Breast epithelium (tissue), 4 donors: ENCODE measurements at regions not wholly inside any gene's neighbourhood (a gene's known extent, or its start where the extent isn't known, plus 50 kb on each side); places are given as distances from the start of the nearest gene placed in this dataset.

Experiments
- DNase-seq, 2 donors: peaks; one replicate each; pipeline ENCODE4 v3.0.0-alpha.2; 2019; ENCODE audit warnings: low spot score in 2 of 2
- H3K27ac ChIP-seq, 2 donors: fragments of 200-600 bp; sonication (generic) in 1 of 2; one replicate each; pipeline ENCODE4 v1.5.1; 2016 to 2019; ENCODE audit warnings: mild to moderate bottlenecking in 1 of 2
- H3K27me3 ChIP-seq, 2 donors: fragments of 200-600 bp; sonication (generic) in 1 of 2; one replicate each; pipeline versions ENCODE4 v1.5.1 to v1.6.0; 2017 to 2019; ENCODE audit warnings: control low read depth in 1 of 2, mild to moderate bottlenecking in 1 of 2
- H3K36me3 ChIP-seq: fragments of 200-600 bp; one replicate; pipeline ENCODE4 v1.5.1; 2019
- H3K4me1 ChIP-seq, 2 donors: fragments of 200-600 bp; sonication (generic); one replicate each; pipeline ENCODE4 v1.5.1; 2016 to 2019; ENCODE audit warnings: control low read depth in 1 of 2
- H3K4me3 ChIP-seq, 3 donors: fragments of 200-600 bp; sonication (generic); 1 replicate in 2 of 3; 2 replicates in 1 of 3; pipeline ENCODE4 v1.5.1; 2016 to 2019; ENCODE audit warnings: mild to moderate bottlenecking in 3 of 3, moderate library complexity in 2 of 3
- H3K9me3 ChIP-seq, 2 donors: fragments of 200-600 bp; sonication (generic) in 1 of 2; one replicate each; pipeline ENCODE4 v1.5.1; 2016 to 2019; ENCODE audit warnings: control low read depth in 1 of 2
- POLR2A ChIP-seq: fragments of 450-650 bp; IDR thresholded peaks from one replicate; pipeline ENCODE4 v1.6.1; 2016; ENCODE audit warnings: antibody characterized with exemption, mild to moderate bottlenecking, moderate library complexity
- POLR2AphosphoS5 ChIP-seq, 3 donors: sonication (generic); formaldehyde crosslinking; IDR thresholded peaks; one replicate each; pipeline ENCODE4 v1.6.1; 2017; ENCODE audit warnings: antibody characterized with exemption in 3 of 3
- intact Hi-C: fragments of 100-400 bp; cut with DNase I; formaldehyde crosslinking; loops from one replicate; pipeline ENCODE4 v1.15.1; 2023; ENCODE audit warnings: low total_unique reads
- TF ChIP-seq, protein P1 (sequence below), 3 donors: fragments of 450-650 bp; IDR thresholded peaks; one replicate each; pipeline ENCODE4 v1.5.1; 2016 to 2017; ENCODE audit warnings: antibody characterized with exemption in 3 of 3, mild to moderate bottlenecking in 3 of 3, moderate library complexity in 3 of 3

DNA sequence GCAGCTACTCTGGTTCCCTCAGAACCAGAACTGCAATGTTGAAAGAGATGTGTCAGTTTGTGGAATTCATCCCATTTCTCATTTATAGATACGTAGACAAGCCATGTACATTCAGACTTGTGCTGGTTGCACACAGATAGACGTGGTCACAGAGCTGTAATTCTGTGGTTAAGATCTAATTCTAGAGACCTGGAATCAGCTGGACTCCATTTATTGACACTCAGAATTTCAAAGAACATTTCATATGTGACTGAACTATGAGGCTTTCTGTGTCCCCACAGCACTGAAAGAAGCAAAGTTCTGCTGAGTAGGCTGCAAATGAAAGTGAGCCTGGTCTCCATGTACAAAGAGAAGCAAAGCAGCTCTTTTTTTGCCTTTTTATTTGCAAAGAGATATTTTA, 220.2 kb upstream of the NAV3 start:
- intact Hi-C loops: no loop called here
- Histone ChIP-seq H3K27me3 (no peaks in the 10 kb centered on the region), H3K27ac (no peak overlapping the region), H3K4me3 (no peak overlapping the region), H3K9me3 (no peaks in the 10 kb centered on the region), H3K36me3 (no peaks in the 10 kb centered on the region), H3K4me1 (no peaks in the 10 kb centered on the region)
- TF ChIP-seq POLR2A (no peak), POLR2AphosphoS5 (IDR thresholded peaks at IDR 0.05) (no peak)
- TF ChIP-seq, protein P1, sequence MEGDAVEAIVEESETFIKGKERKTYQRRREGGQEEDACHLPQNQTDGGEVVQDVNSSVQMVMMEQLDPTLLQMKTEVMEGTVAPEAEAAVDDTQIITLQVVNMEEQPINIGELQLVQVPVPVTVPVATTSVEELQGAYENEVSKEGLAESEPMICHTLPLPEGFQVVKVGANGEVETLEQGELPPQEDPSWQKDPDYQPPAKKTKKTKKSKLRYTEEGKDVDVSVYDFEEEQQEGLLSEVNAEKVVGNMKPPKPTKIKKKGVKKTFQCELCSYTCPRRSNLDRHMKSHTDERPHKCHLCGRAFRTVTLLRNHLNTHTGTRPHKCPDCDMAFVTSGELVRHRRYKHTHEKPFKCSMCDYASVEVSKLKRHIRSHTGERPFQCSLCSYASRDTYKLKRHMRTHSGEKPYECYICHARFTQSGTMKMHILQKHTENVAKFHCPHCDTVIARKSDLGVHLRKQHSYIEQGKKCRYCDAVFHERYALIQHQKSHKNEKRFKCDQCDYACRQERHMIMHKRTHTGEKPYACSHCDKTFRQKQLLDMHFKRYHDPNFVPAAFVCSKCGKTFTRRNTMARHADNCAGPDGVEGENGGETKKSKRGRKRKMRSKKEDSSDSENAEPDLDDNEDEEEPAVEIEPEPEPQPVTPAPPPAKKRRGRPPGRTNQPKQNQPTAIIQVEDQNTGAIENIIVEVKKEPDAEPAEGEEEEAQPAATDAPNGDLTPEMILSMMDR (IDR thresholded peaks at IDR 0.05): no peak
- DNase-seq: no peak

DNA sequence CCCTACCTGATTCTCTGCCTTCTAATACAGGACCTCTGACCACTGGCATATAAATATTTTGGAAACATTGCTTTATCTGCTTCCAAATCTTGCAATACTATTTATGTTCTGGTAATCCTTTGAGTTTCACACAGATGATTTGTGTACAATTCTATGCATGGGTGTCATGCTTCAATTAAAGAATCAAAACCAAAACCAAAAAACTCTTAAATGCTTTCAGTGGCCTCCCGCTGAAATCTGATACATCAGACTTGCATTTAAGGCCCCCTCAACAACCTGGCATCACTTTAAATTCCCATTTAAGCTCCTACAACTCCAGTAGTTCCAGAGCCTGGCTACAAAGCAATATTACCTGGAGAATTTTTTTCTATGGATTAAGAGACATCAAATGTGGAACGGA, 221.7 kb upstream of the NAV3 start:
- H3K4me3 ChIP-seq: no peak overlapping the region
- no peaks in the 10 kb centered on the region for H3K9me3 ChIP-seq
- no peaks in the 10 kb centered on the region for H3K4me1 ChIP-seq
- H3K27me3 ChIP-seq: no peaks in the 10 kb centered on the region
- TF ChIP-seq, protein P1 (IDR thresholded peaks at IDR 0.05): no peak
- no peak for TF ChIP-seq POLR2AphosphoS5 (IDR thresholded peaks at IDR 0.05)
- intact Hi-C loops: no loop called here
- no peak for DNase-seq
- H3K27ac ChIP-seq: no peak overlapping the region
- no peaks in the 10 kb centered on the region for H3K36me3 ChIP-seq

DNA sequence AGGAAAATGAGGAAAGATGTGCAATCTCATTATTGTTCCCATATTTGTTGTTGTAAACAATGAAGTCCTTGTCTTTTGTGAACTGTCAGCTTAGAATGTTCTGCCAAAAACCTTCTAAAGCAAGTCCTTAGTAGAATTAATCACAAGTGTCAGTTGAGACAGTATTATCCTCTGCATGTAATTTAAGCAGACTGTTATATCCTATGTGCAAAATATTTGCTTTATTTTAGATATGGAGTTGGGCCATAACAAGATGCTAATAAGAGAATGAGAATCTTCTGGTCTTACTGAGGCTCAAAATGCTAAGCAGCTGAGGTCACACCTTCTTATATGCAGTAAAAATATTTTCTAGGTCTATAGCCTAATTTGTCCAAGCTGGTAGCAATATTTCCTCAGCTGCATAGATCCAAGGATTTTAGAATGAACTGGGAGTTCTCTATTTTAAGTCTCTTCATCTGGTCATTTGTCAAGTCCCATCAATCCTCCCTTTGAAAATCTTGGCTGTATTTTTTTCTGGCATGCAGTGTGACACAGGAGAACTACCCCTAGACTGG, 222.3 kb upstream of the NAV3 start:
- no peak overlapping the region for H3K4me3 ChIP-seq
- H3K9me3 ChIP-seq: no peaks in the 10 kb centered on the region
- no peaks in the 10 kb centered on the region for H3K27me3 ChIP-seq
- no peak overlapping the region for H3K27ac ChIP-seq
- no peak for DNase-seq
- no peak for TF ChIP-seq POLR2A
- TF ChIP-seq POLR2AphosphoS5 (IDR thresholded peaks at IDR 0.05): no peak
- TF ChIP-seq, protein P1 (IDR thresholded peaks at IDR 0.05): no peak
- intact Hi-C loops: no loop called here
- H3K4me1 ChIP-seq: no peaks in the 10 kb centered on the region
- no peaks in the 10 kb centered on the region for H3K36me3 ChIP-seq

DNA sequence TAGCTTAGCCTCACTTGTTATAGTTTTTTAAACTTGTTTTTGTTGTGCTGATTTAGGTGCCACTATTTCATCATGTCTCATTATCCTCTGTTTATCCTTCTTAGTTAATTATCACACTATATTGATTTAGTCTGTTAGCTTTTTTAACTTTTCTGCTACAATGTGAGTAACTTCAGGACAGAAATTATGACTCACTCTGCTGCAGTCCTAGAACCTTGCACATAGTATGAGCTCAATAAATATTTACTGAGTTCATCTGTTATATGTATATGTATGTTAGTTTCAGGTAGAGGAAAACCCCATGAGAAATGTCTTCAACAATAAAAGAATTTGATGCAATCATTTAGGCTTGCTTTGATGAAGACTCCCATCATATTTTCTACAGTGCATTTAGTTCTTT, 224.3 kb upstream of the NAV3 start:
- intact Hi-C loops: no loop called here
- Histone ChIP-seq H3K9me3 (no peaks in the 10 kb centered on the region), H3K27me3 (no peaks in the 10 kb centered on the region), H3K36me3 (no peaks in the 10 kb centered on the region), H3K4me3 (no peak overlapping the region), H3K4me1 (no peaks in the 10 kb centered on the region), H3K27ac (no peak overlapping the region)
- no peak for TF ChIP-seq POLR2A
- TF ChIP-seq POLR2AphosphoS5 (IDR thresholded peaks at IDR 0.05): no peak
- TF ChIP-seq, protein P1 (IDR thresholded peaks at IDR 0.05): no peak
- DNase-seq: no peak

DNA sequence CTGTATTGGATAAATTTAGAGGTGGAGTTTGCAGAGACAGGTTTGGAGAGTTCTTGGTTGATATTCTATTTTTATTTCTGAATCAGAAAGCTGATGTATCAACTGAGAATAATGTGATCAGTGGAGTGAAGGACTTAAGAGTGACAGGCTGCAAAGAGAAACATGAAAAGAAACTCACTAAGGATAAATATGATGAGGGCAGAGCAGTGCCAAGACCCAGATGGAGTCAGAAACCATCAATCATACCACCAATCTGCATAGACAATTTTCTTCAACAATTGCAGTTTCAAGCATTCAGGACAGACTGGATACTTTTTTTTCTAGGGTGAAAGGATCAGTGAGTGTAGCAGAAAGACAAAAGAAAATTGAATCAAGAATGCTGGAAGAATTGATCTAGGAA, 226.7 kb upstream of the NAV3 start:
- H3K4me3 ChIP-seq: no peak overlapping the region
- no peak overlapping the region for H3K27ac ChIP-seq
- no peaks in the 10 kb centered on the region for H3K27me3 ChIP-seq
- TF ChIP-seq, protein P1 (IDR thresholded peaks at IDR 0.05): no peak
- TF ChIP-seq POLR2AphosphoS5 (IDR thresholded peaks at IDR 0.05): no peak
- no peak for TF ChIP-seq POLR2A
- H3K4me1 ChIP-seq: no peaks in the 10 kb centered on the region
- no peaks in the 10 kb centered on the region for H3K36me3 ChIP-seq
- no peak for DNase-seq
- H3K9me3 ChIP-seq: no peaks in the 10 kb centered on the region
- intact Hi-C loops: no loop called here
